C1 segment of cervical spinal cord (tissue), 14 donors: ENCODE measurements at regions not wholly inside any gene's neighbourhood (a gene's known extent, or its start where the extent isn't known, plus 50 kb on each side); places are given as distances from the start of the nearest gene placed in this dataset.

Experiments
- DNase-seq, 14 donors: peaks; one replicate each; lab custom pipeline; 2025; lab: John Stamatoyannopoulos, UW

DNA sequence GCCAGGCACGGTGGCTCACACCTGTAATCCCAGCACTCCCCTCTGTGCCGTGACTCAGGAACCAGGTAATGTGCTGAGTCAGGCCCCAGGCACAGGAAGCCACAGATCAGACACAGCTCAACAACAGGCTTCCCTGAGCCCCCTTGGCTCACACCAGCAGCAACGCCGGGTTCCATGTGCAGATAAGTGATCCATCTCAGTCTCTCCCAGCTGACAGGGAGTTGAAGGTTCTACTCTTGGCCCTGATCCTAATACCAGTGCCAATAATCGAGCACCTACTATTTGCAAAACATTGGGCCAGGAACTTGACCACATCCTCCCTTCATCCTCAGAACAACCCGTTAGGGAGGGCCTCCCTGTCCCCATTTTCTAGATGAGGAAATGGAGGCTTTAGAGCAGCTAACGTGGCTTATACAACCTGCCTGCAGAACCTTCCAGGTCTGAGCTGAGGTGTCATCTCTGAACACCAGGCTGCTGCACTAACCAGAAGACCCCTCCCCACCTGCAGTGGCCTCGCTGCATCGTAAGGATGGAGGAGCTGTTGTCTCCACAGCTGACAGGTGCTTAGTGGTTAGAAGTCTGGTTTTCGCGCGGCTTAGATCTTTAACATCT lies 64.8 kb upstream of the AMZ2 start:
- no peak for DNase-seq

DNA sequence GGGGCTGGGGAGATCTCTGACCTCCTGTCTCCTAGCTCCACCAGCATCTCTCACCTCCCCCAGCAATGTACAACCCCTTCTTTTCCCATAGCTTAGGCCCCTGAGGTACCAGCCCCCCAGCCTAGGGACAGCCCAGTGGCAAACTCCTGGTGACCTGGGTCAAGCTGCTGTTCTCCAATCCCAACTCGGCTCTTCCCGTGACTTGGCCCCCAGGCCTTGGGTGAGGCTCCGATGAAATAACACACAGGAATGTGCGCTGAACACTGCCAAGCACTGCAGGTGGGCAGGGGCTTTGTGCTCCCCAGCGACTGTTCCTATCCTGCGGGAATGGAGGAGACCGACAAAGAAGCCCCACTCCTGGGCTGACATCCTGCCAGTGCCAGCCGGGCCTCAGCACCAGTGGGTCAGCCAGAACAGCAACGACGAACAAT lies 63.7 kb upstream of the AMZ2 start:
- DNase-seq: no peak

DNA sequence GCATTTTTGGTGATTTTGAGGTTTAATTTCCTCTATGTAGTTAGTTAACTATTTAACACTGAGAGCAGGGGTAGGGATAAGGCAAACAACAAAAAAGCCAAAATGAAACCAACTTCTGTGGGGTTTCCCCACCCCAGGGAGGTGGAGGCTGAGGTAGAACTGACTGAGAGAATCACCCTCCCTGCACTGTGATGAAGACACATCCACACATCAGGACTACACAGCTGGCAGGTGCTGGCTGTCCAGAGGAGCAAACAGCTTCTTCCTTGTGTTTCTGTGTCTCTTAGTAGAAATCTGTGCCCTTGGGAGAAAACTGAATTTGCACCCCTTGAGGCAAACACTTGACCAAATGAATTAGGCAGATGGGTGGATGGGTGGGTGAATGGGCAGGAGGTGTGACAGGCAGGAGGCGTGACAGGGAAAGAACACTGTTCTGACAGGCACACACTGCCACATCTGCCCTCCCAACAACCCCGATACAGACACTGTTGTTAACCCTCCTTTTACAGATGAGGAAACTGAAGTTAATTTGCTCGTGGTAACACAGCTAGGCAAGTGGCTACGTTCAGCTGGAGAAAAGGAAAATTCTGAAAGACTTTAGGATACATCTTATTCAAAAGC lies 62.9 kb upstream of the AMZ2 start:
- no peak for DNase-seq

DNA sequence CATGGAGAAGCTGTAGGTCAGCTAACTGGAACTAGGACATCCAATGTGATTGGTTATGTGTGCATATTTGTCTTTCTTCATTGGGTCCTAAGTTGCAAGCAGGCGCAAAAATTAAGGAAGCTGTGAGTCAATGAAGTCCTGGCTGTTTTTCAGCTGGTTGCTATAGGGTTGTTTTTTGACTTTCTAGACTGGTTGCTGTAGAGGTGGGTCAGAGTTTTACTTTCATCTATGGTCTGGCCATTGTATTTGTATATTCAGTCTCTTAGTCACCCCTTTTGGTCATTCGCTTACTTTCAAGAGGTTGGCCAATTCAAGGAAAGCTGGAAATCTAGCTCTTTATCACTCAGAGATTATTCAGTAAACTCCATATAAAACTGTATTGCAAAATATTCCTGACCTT lies 62.0 kb upstream of the AMZ2 start:
- DNase-seq: no peak

DNA sequence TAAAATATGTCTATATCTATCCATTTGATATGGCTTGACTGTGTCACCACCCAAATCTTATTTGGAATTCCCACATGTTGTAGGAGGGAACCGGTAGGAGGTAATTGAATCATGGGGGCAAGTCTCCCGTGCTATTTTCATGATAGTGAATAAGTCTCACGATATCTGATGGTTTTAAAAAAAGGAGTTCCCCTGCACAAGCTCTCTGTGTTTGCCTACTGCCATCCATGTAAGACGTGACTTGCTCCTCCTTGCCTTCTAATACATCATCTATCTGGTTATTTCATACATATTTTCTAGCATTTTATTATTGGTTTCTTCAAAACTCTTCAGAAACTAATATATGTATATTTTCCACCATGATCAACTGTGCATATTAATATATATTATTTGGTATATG lies 57.3 kb upstream of the AMZ2 start:
- no peak for DNase-seq

DNA sequence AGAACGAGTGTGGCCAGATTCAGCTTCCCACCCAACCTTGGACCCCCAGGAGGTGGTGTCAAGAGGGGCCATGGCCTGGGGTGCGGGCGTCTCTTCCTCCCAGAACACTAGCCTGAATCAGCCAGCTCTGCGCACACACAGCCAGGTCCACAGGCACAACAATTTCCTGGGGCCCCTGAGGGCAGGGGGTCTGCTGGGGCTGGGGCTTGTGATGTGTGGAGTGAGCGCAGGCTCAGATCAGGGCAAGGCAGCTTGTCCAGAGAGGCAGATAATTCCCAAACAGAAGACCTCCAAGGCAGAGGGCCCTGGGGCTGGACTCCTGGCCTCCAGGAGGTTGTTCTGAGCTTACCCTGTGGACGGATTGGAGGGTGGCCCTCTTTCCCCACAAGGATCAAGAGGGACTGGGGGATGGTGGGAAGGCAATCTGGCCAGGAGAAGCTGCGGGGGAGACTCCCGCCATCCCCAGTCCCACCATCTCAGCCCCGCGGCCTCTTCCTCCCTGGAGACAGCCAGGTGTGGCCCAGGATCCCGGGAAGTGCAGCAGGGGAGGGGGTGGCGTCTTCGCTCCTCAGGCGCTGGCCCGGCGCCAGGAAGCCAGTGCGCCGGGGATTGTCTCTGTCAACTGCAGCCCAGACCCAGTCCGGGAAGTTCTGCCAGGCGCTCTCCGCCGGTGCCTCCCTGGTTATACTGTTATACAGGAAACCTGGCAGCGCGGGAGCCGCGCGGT lies 52.0 kb upstream of the AMZ2 start:
- no peak for DNase-seq

DNA sequence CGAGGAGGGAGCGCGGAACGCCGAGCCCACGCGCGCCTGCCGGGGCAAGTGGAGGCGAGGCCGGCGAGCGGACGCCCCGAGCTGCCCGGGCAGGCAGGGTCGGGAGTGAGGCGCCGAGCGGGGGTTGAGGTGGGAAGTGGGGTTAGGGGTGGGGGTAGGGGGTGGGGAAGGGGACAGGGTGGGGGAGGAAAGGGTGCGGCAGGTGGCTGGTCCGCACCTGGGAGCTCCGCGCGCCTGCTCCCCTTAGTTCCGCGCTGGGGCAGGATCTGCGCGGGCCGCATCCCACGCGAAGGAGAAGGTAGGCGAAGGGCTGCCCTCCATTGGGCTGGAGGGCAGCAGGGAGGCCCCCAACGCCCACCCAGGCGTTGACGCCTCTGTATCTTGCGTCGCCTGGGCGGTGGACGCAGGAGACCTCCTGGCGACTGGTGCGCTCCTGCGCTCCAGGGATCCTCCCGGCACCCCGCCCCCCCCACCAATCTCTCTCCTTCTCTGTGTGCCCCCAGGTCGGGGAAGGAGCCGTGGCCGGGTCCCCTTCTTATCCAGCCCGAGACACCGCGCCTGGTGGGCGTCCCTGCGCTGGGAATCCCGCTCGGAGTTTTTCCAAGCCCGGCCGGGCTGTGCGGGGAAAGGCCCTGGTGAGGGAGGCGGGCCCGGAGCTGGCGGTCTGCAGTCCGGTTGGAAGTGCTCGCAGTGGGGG lies 51.3 kb upstream of the AMZ2 start:
- peak in 1 of 14 donors; percentile 18 for DNase-seq

DNA sequence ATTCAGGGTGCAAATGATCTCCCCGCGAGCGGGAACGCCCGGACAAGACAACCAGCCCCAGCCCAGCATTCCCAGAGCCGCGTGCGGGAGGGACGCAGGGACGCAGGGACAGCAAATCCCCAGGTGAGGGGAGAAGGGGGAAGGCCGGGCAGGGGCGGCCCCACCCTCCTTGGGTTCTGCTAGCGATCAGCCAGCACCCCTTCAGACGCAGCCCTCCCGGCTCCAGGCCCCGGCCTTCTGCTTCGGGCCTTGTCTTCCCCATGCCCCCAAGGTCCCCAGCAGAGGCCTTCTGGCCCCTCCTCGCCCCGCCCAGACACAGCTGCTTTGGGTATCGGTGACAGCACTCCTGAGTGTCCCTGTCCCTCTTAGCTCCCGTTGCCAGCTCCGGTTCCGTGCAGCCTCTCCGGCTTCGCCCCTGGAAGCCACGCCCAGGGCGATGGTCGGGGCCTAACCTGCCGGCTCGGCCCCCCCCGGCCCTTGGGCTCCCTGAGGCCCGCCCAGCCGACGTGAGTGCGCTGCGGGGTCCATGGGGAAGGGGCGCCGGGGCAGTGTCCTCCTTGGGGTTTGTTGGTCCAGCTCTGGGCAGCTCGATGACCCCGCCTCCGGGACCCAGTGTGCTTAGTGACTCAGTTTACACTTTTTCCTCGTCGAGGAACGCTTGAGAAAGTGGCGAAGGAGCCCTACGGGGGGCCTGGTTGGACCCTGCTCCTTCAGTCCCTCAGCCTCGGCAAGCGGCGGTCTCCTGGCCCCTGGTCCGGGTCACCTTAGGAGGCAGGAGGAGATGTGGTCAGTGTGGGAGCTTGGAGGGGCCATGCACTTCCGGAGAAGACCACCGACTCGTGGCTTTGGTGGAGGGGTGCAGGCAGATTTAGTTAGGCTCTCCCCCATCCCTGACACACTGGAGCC lies 50.5 kb upstream of the AMZ2 start:
- DNase-seq: no peak

DNA sequence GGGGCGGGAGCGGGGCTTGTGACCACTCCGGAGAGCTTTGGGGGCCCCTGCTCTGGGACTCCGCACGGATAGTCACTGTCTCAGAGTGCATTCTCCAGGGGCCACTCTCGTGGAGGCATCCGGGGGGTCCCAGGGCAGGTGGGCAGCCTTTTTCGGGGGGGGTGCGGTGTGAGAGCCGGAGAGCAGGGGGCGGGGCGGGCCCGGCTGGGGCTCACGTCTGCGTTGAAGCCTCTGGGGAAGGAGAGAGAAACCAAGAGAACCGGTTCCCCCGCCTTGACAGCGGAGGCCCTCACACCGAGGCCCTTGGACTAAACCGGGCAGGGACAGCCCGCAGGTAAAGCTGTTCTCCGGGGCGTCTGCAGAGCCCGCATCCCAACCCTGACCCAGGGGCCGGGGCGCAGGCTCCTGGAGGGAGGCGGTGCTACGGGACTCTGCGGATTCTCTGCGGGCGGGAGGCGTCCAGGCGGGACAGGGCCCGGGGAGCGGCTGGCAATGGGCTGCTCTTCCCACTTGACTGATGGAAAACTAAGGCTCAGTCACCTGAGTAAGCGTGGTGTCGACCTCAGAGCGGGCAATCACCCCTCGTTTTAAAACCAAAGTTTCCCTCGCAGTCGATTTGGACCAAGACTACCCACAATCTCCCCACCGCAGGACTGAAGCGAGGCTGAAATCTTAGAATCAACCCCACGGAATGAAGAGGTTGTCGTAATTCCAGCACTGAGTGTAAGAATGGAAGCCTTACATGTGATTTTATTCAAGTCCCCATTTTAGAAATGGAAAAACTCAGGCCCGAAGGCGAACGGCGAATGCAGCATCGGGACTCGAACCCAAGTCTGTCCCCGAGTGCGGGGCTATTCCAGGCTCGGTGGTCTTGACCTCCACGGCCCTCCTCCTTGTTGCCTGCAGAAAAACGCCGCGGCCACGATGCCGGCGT lies 49.6 kb upstream of the AMZ2 start:
- DNase-seq: no peak
